GM19239 (cell line): ENCODE measurements at regions not wholly inside any gene's neighbourhood (a gene's known extent, or its start where the extent isn't known, plus 50 kb on each side); places are given as distances from the start of the nearest gene placed in this dataset.

Experiments used
- DNase-seq: peaks from one replicate; pipeline ENCODE4 v3.0.0; 2011; ENCODE audit warnings: low spot score; ENCODE audit not compliant: insufficient read length
- FAIRE-seq: peaks from 2 replicates; lab custom pipeline; 2011; peaks lifted over from hg19 to GRCh38; lab: Jason Lieb, UNC

GRCh38 chr5:107295914-107296313 is 374.8 kb downstream of the EFNA5 start:
- FAIRE-seq (no peak), DNase-seq (no peak)

DNA sequence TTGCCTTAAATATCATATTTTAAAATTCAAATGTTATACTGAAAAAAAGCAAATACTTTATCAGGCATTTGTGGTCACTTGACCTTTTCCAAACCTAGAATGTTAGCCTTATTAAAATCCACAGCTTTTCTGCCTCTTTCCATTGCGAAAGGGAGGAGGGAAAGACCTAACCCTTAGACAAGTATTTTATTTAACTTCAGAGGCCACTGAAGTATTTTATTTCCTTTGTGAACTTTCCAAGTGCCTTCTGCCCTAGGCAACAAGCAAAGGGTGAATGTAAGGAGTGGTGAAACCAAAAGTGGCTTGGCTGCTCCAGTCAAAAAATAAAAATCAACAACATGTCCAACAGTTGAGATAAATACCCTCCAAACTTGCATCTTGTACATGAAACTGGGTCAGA is 376.1 kb downstream of the EFNA5 start:
- DNase-seq (no peak), FAIRE-seq (peak; percentile 51)

GRCh38 chr5:107294211-107294550 is 376.6 kb downstream of the EFNA5 start:
- FAIRE-seq (no peak), DNase-seq (peak; percentile 9)

- FAIRE-seq (peak; percentile 84), DNase-seq (no peak)
Observed at GRCh38 chr5:107293541-107294210, 377.1 kb downstream of the EFNA5 start.

GRCh38 chr5:107291866-107292265 is 378.9 kb downstream of the EFNA5 start:
- no peak for DNase-seq
- peak; percentile 79 for FAIRE-seq

DNA sequence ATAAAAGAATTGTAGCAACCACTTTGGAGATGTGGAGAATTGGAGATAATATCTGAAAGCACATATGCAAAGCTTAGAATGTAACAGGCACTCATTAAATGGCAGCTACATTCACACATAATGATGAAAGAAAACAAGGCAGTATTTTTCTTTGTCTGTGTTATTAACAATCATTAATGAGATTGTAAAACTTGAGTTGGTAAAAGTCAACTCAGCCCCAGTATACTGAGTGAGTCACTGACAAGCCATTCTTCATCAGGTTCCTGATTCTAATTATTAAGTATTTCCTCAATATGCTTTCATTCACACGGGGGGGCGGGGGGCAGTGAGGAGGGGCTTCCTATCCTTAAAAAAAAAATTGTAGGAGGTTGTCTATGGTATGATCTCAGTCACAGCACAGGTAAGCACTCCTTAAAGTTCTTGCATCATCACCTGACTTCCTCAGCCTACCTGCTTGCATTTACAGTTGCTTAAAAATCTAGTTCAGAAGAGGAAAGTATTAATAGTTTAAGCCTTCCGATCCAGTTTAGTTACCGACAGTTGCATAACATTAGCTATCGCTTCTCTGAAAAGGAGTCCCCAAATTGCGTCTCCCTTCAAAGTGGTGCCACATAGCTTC is 379.8 kb downstream of the EFNA5 start:
- DNase-seq = no peak
- peak; percentile 39 for FAIRE-seq

GRCh38 chr5:107289030-107289714 is 381.6 kb downstream of the EFNA5 start:
- peak; percentile 13 for DNase-seq
- FAIRE-seq = peak; percentile 98

GRCh38 chr5:107286447-107287098 is 384.2 kb downstream of the EFNA5 start:
- FAIRE-seq (peak; percentile 70), DNase-seq (no peak)

DNA sequence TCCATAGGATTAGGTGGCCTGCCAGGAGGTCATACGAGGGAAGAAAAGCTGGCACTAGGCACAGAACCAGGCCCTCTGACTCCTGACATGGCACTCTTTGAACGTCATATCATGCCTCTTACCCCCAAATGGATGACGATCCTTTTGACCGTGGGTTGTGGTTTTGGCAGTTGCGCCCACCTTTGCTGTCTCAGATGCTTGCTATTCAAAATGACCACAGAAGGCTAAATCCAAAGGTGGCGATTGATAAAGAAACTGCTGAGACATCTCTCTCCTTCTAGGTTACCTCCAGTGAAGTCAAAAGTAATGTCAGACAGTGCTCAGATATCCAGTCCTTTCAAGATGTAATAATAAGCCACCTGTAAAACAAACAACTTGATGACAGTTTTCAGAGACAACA is 385.0 kb downstream of the EFNA5 start:
- FAIRE-seq (no peak), DNase-seq (no peak)

- DNase-seq (no peak), FAIRE-seq (peak; percentile 72)
Observed at GRCh38 chr5:107284822-107285525, 385.8 kb downstream of the EFNA5 start.

DNA sequence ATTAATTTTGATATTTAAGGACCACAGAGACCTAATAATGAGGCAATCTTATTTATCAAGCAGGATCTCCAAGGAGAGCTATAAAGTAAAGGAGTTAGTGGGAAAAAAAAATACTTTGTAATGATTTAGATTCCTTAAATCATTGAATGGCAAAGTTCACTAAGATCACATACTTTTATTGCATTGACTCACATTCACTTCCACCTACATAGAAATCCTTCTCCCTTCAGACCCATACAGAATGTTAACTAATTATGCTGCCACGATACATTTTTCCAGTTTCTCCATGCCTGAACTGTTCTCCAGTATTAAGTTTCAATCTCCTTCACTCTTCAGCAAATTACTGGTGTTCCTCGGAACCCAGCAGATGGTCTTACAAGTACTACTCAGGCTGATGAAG is 388.7 kb downstream of the EFNA5 start:
- FAIRE-seq (no peak), DNase-seq (no peak)

DNA sequence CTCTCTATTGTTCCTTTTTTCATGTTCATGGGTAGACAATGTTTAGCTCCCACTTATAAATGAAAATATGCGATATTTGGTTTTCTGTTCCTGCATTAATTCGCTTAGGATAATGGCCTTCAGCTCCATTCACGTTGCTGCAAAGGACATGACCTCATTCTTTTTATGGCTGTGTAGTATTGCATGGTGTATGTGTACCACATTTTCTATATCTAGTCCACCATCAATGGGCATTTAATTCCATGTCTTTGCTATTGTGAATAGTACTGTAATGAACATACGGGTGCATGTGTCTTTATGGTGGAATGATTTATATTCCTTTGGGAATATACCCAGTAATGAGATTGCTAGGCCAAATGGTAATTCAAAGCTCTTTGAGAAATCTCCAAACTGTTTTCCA is 392.0 kb downstream of the EFNA5 start:
- no peak for DNase-seq
- no peak for FAIRE-seq

- no peak for DNase-seq
- no peak for FAIRE-seq
Observed at GRCh38 chr5:107277485-107278125, 393.1 kb downstream of the EFNA5 start.

DNA sequence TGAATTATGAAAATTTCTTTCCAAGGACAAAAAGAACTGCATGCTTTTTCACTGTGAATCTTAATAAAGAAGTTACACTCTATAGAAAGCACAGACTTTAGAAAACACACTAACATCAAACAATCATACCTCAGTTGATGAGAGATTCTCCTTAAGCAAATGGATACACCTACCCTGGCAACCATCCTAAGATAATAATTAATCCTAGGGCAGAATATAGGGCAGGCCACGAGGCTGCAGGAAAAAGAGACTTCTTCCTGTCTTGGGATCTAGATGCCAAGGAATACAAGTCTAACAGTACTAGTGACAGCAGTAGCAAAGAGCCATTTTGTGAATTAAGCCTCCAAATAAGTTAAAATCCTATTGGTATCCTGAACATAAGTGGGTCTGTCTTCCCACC is 395.4 kb downstream of the EFNA5 start:
- DNase-seq (no peak), FAIRE-seq (no peak)

- FAIRE-seq (no peak), DNase-seq (no peak)
Observed at GRCh38 chr5:107274571-107274970, 396.2 kb downstream of the EFNA5 start.

GRCh38 chr5:107272954-107273353 is 397.8 kb downstream of the EFNA5 start:
- no peak for DNase-seq
- no peak for FAIRE-seq

DNA sequence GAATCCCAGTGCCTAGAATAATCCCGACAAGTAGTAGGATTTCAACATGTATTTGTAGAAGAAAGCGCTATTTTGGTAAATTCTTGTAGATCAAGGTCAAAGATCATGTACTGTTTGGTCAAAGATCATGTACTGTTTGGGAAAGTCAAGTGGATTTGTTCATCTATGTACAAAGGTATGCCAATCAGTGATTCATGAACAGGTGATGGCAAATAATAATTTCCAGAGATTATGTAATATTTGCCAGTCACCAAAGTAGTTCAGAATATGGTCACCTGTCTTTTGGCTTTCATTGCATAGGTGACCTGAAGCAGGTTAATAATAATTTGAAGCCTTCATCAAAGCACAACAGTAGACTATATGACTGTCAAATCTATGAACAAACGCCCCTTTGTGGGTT is 398.2 kb downstream of the EFNA5 start:
- no peak for DNase-seq
- no peak for FAIRE-seq

DNA sequence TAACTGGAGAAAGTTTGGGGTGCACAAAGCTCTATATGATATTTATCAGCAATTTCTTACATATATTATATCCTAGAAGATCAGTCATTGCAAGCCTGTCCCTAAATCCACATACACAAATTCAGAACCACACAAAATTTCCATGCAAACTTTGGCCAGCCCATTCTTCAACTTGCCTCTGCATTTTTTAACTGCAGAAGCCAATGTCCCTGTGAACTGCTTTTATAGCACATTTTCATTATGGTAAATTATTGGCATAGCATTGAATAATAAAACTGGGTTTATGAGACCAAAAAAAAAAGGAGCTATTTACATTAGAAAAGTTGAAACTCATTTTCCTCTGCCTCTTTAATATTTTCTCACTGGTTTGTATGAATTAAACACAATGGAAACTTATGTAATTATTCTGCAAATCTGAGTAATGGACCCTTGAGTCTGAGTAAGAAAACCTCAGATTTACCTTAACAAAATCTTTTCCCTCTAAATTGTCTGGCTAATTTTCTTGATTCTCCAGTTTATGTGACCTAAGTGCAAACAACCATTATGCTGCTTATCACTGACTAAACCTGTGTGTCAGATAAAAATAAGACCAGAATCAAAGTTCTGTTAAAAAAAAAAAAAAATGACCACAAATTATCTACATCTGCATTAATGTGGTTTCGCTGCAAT is 398.9 kb downstream of the EFNA5 start:
- FAIRE-seq = no peak
- DNase-seq = no peak

- DNase-seq (no peak), FAIRE-seq (no peak)
Observed at GRCh38 chr5:107270561-107270960, 400.2 kb downstream of the EFNA5 start.

DNA sequence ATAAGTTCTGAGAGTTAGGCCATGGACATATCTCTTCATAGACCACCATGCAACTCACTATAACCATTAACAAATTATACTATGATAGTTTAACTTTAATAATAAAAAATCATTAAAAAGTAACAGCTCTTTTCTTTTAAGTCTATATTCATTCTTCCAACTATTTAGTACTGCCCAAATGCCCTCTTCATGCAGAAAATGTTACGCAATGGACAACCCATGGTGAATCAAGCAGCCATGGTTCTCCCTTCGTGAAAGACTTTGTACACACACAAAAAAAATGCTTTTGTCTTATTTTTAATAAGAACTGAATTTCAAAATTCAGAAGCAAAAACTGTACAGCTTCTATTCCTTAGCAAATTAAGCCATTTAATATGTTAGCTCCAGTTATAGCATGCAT is 401.1 kb downstream of the EFNA5 start:
- DNase-seq (no peak), FAIRE-seq (no peak)
